ENCODE measurements at regions not wholly inside any gene's neighbourhood (a gene's known extent, or its start where the extent isn't known, plus 50 kb on each side); places are given as distances from the start of the nearest gene placed in this dataset.

GRCh38 chr7:84336303-84336702 is 141.7 kb upstream of the SEMA3A start:
- TF ChIP-seq, protein P1, sequence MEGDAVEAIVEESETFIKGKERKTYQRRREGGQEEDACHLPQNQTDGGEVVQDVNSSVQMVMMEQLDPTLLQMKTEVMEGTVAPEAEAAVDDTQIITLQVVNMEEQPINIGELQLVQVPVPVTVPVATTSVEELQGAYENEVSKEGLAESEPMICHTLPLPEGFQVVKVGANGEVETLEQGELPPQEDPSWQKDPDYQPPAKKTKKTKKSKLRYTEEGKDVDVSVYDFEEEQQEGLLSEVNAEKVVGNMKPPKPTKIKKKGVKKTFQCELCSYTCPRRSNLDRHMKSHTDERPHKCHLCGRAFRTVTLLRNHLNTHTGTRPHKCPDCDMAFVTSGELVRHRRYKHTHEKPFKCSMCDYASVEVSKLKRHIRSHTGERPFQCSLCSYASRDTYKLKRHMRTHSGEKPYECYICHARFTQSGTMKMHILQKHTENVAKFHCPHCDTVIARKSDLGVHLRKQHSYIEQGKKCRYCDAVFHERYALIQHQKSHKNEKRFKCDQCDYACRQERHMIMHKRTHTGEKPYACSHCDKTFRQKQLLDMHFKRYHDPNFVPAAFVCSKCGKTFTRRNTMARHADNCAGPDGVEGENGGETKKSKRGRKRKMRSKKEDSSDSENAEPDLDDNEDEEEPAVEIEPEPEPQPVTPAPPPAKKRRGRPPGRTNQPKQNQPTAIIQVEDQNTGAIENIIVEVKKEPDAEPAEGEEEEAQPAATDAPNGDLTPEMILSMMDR (conservative IDR thresholded peaks at IDR 0.05; ENCODE audit: low read depth in 2 of 2) = no peak
- no peak for TF ChIP-seq EZH2 (IDR thresholded peaks at IDR 0.05; ENCODE audit: low read depth, unreplicated experiment)
- TF ChIP-seq CREB1 (CRISPR knock-in tag; IDR thresholded peaks at IDR 0.05; ENCODE audit: low read depth) = no peak
- no peak for TF ChIP-seq JUNB (IDR thresholded peaks at IDR 0.05; ENCODE audit: unreplicated experiment)
- TF ChIP-seq POLR2AphosphoS5 (IDR thresholded peaks at IDR 0.05; ENCODE audit: low read depth) = no peak
- TF ChIP-seq REST (IDR thresholded peaks at IDR 0.05; ENCODE audit: unreplicated experiment) = no peak
- TF ChIP-seq STAT1 (IDR thresholded peaks at IDR 0.05; ENCODE audit: unreplicated experiment) = no peak
- TF ChIP-seq NANOG (IDR thresholded peaks at IDR 0.05; ENCODE audit: borderline replicate concordance) = no peak
- no peak for TF ChIP-seq EZH2phosphoT487 (IDR thresholded peaks at IDR 0.05; ENCODE audit: unreplicated experiment)
- no peak for TF ChIP-seq ZNF114 (CRISPR knock-in tag; IDR thresholded peaks at IDR 0.05)

All from GM23338 (cell line).